ENCODE measurements at regions not wholly inside any gene's neighbourhood (a gene's known extent, or its start where the extent isn't known, plus 50 kb on each side); places are given as distances from the start of the nearest gene placed in this dataset.

- CTCF ChIA-PET = no interaction called here
- POLR2A ChIA-PET = no interaction called here
- DNase-seq (ENCODE audit: extremely low spot score) = no peak
- no peak for TF ChIP-seq CTCF (IDR thresholded peaks at IDR 0.05; ENCODE audit: control extremely low read depth, extremely low read depth, low read depth, missing control alignments)
These were observed 507.6 kb upstream of the ADAMTS9 start for GRCh38 chr3:65195211-65196006.

GRCh38 chr3:65194744-65195143 is 506.9 kb upstream of the ADAMTS9 start:
- no peak for TF ChIP-seq CTCF (IDR thresholded peaks at IDR 0.05; ENCODE audit: control extremely low read depth, extremely low read depth, low read depth, missing control alignments)
- no peak for DNase-seq (ENCODE audit: extremely low spot score)
- ChIA-PET CTCF (no interaction called here), POLR2A (no interaction called here)

GRCh38 chr3:65194047-65194714 is 506.4 kb upstream of the ADAMTS9 start:
- ChIA-PET CTCF (no interaction called here), POLR2A (no interaction called here)
- no peak for DNase-seq (ENCODE audit: extremely low spot score)
- TF ChIP-seq CTCF (IDR thresholded peaks at IDR 0.05; ENCODE audit: control extremely low read depth, extremely low read depth, low read depth, missing control alignments) = no peak

- no peak for TF ChIP-seq CTCF (IDR thresholded peaks at IDR 0.05; ENCODE audit: control extremely low read depth, extremely low read depth, low read depth, missing control alignments)
- CTCF ChIA-PET = interaction anchor here (1.1 kb wide), 1 partner anchor 13 kb away, joined by 3 read pairs; no protein-coding TSS in a partner anchor
- POLR2A ChIA-PET = no interaction called here
- DNase-seq (ENCODE audit: extremely low spot score) = no peak
These were observed 505.7 kb upstream of the ADAMTS9 start for GRCh38 chr3:65193531-65193930.

GRCh38 chr3:65190111-65190510 is 502.3 kb upstream of the ADAMTS9 start:
- no peak for TF ChIP-seq CTCF (IDR thresholded peaks at IDR 0.05; ENCODE audit: control extremely low read depth, extremely low read depth, low read depth, missing control alignments)
- no peak for DNase-seq (ENCODE audit: extremely low spot score)
- POLR2A ChIA-PET = no interaction called here
- CTCF ChIA-PET = interaction anchor here (1.9 to 2.3 kb wide), 2 partner anchors 12 to 26 kb away, joined by 5 to 14 read pairs; no protein-coding TSS in a partner anchor

- POLR2A ChIA-PET = no interaction called here
- no peak for TF ChIP-seq CTCF (IDR thresholded peaks at IDR 0.05; ENCODE audit: control extremely low read depth, extremely low read depth, low read depth, missing control alignments)
- no peak for DNase-seq (ENCODE audit: extremely low spot score)
- CTCF ChIA-PET = interaction anchor here (0.6 kb wide), 1 partner anchor 15 kb away, joined by 3 read pairs; no protein-coding TSS in a partner anchor
These were observed 498.5 kb upstream of the ADAMTS9 start for GRCh38 chr3:65186268-65186667.

Measured in GM10248 (cell line).